NB4 (cell line): ENCODE measurements at regions not wholly inside any gene's neighbourhood (a gene's known extent, or its start where the extent isn't known, plus 50 kb on each side); places are given as distances from the start of the nearest gene placed in this dataset.

Source experiments
- DNase-seq: peaks from one replicate; pipeline ENCODE4 v3.0.0; 2010; ENCODE audit warnings: low read depth
- H3K4me3 ChIP-seq: one replicate; pipeline ENCODE4 v1.5.1; 2011; ENCODE audit warnings: mild to moderate bottlenecking, low read depth, low read length, moderate library complexity
- CTCF ChIP-seq: IDR thresholded peaks from one replicate; pipeline ENCODE4 v1.5.1; 2012; ENCODE audit warnings: low read depth, low read length
- MAX ChIP-seq: IDR thresholded peaks from 2 replicates; pipeline ENCODE4 v1.6.1; 2011; ENCODE audit warnings: low read depth, low read length
- MYC ChIP-seq: IDR thresholded peaks from 2 replicates; pipeline ENCODE4 v1.6.1; 2011; ENCODE audit warnings: low read depth, low read length
- POLR2A ChIP-seq: IDR thresholded peaks from 2 replicates; pipeline ENCODE4 v1.6.1; 2011; ENCODE audit warnings: mild to moderate bottlenecking; ENCODE audit not compliant: insufficient read length; ENCODE audit errors: extremely low read depth

- no peak overlapping the region for H3K4me3 ChIP-seq
- TF ChIP-seq MYC (no peak), CTCF (no peak), POLR2A (no peak), MAX (no peak)
- no peak for DNase-seq
Measured at GRCh38 chr9:129326061-129327005, 148.3 kb upstream of the IER5L start.

- H3K4me3 ChIP-seq: no peak overlapping the region
- TF ChIP-seq POLR2A (no peak), CTCF (no peak), MYC (no peak), MAX (no peak)
- no peak for DNase-seq
Measured at GRCh38 chr9:129324808-129325502, 146.9 kb upstream of the IER5L start.

GRCh38 chr9:129323999-129324553, 146.0 kb upstream of the IER5L start:
- no peak for DNase-seq
- no peak overlapping the region for H3K4me3 ChIP-seq
- TF ChIP-seq MYC (no peak), CTCF (no peak), MAX (no peak), POLR2A (no peak)

GRCh38 chr9:129323376-129323998, 145.4 kb upstream of the IER5L start:
- no peak for TF ChIP-seq POLR2A
- no peak overlapping the region for H3K4me3 ChIP-seq
- no peak for DNase-seq

GRCh38 chr9:129322641-129323375, 144.7 kb upstream of the IER5L start:
- DNase-seq: no peak
- H3K4me3 ChIP-seq: no peak overlapping the region
- TF ChIP-seq CTCF (no peak), POLR2A (no peak), MYC (no peak), MAX (no peak)
